GM19372 (cell line): ENCODE measurements at regions not wholly inside any gene's neighbourhood (a gene's known extent, or its start where the extent isn't known, plus 50 kb on each side); places are given as distances from the start of the nearest gene placed in this dataset.
"Not testable (repeated sequence)": the region's sequence is repeated elsewhere in the genome, so short reads cannot be mapped to it uniquely, and the experiment has no call there.

Experiments used
- ATAC-seq: cut with Tn5 transposase; IDR thresholded peaks from one replicate; pipeline ENCODE4 v1.9.1; 2021; ENCODE audit warnings: mild to moderate bottlenecking, low read depth, moderate library complexity; ENCODE audit not compliant: unreplicated experiment

DNA sequence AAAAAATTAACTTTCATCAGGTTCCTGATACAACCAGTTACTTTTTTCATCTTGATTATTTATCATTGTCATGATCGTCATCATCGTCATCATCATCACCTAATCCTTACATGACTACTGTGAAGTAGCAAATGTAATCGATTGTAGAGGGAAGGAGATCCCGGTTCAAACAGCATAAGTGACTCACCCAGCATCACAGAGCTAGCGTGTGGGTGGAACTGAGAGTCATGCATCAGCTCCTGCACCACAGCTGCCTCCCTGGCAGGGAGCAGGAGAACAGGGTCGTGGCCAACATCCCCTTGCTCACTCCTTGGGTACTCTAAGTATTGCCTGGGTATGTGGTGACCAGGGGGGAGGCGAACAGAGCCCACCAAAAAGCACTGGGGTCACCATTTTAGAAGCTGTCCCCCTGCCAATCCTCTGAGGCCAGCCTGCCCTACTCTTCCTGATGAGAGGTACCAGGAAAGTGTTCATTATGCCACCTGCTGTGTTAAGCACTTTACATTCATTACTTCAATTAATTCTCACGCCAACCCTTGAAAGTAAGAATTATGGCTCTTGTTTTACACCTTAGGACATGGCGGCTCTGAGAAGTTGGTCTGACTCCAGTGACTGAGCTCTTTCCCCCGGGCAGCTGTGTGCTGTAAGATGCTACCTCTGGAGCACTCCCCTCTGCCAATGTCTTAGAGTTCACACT, 425.2 kb downstream of the CD83 start:
- no peak for ATAC-seq

DNA sequence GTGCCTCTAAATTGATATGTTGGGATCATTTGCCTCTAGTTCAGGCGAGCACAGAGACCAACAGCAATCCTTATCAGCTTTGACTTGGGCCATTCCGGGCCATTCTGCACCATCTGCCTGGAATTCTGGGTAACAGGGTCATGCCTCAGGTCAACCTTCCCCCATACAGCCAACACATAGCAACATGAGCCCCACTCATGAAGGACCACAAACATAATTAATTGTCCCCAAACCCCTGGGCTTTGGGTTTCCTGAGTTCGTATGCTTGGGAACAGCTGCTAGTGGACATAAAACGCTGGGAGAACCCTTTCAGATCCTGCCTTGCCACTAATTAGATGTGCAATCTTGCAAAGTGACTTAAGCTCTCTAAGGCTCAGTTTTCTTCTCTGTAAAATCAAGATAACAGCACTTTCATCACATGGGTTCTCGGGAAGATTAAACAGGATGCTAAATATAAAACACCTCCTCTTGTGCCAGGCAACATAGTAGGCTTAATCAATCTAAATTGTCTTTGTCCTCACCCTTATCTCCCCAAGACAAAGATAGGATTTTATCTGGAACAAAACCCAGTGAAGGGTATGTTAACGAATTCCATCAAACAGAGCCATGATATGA, 426.5 kb downstream of the CD83 start:
- no peak for ATAC-seq

GRCh38 chr6:14544666-14545065, 427.1 kb downstream of the CD83 start:
- no peak for ATAC-seq

GRCh38 chr6:14545496-14545895, 427.9 kb downstream of the CD83 start:
- ATAC-seq, result no peak

GRCh38 chr6:14546036-14546435, 428.5 kb downstream of the CD83 start:
- ATAC-seq, result no peak

DNA sequence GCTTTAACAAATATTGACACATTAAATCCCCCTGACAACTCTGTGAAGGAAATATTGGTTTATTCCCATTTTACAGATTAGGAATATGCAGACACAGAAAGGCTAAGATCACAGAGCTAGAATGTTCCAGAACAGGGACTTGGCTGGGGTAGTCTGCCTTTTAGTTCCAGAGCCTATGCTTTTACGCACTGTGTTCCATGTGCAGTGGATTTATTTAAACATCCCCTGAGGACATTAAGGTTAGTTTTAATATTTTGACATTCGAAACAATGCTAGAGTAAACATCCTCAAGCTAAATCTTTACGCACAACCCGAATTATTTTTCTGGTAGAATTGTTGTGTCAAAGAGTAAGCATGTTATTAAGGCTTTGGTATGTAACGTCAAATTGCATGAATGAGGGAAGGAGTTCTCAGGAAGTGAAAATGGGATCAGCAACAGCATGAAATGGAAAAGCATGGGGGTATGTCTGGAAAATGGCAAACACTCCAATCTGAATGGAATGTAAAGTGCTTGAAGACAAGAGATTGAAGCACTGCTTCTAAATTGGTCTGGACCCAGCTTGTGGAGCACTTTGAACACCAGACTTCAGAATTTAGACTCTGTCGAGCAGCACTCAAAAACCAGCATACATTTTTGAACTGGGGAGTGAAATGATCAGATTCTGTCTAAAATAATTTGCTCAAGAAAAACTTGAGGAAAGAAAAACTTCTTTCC, 429.9 kb downstream of the CD83 start:
- no peak for ATAC-seq

DNA sequence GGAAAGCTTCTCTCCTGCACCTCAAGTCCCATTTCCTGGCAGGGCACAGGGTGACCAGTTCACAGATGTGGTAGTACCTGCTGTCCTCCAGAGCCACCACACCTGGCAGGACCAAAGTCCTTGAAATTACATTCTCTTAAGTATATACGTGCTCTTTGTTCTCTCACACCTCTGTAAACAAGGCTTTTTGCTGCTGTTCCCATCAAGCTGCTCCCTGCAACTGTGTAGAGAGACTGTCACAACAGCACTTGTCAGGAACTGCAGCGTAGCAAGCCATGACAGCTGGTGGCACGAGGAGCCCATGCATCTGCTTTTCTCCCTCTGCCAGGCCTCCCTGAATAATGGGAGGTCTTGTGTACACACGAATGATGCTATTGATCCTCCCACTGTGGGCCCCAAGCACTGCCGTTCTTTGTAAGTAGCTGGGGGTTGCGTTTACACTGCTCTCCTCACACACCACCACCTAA, 431.8 kb downstream of the CD83 start:
- ATAC-seq, result no peak

DNA sequence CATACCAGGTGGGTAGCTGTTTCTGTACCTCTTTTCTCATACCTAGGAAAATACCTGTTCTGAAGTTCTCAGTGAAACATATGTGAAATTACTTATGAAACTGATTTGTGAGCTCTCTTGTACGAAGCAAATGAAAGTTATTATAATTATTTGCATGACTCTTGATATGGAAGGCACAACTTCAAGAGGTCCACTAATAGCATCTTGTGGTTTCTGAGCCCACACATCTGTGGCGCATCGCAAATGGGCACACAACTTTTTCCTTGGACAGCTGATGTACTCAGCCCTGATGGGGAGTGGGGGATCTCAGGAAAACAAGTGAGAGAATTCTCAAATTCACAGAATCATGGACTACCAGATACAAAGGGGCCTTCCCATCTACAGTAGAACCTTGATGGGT, 432.3 kb downstream of the CD83 start:
- no peak for ATAC-seq

GRCh38 chr6:14550410-14550809, 432.8 kb downstream of the CD83 start:
- ATAC-seq, result no peak

DNA sequence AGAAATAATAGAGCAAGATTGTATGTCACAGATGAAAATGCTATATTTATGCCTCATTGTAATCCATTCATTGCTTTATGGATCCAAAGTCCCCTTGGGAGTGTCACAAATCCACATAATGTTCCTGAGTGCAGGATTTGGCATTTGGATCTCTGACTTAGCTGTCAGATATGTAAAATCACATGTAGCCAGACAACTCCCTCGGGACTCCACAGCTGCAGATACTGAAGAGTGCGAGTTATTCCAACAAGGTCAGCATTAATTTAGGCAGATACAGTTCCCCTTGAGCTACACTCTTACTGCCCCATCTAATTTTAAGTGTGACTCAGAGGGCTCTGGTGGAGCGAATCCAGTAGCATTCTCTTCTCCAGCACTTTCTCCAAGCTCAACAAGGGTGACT, 433.2 kb downstream of the CD83 start:
- no peak for ATAC-seq

DNA sequence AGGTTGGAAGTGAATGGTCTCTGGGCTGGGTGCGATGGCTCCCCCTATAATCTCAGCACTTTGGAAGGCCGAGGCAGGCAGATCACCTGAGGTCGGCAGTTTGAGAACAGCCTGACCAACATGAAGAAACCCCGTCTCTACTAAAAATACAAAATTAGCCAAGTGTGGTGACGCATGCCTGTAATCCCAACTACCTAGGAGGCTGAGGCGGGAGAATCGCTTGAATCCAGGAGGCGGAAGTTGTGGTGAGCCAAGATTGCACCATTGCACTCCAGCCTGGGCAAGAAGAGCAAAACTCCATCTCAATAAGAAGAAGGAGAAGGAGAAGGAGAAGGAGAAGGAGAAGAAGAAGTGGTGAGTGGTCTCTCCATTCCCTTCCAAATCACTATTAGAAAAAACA, 434.0 kb downstream of the CD83 start:
- ATAC-seq, result not testable (repeated sequence)

- no peak for ATAC-seq
Measured at GRCh38 chr6:14552891-14553290, 435.3 kb downstream of the CD83 start.

GRCh38 chr6:14553515-14553914, 435.9 kb downstream of the CD83 start:
- no peak for ATAC-seq

DNA sequence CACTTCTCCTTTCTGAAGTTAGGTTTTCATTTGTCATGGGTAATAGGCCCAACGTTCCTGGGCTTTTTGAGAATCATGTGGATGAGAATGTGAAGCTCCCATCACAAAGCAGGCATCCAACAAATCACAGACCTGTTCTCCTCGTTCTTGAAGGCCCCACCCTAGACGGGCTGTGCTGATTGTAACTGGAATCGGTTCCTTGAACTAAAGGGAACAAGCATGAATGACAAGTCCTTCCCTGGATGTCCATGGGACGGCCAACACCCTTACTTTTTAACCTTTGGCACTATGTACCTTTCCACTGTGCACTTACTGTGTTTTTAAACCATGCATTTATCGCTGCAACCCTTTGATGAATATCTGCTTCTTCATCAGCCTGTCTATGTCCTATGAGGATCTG, 438.2 kb downstream of the CD83 start:
- no peak for ATAC-seq

- ATAC-seq, result no peak
Measured at GRCh38 chr6:14559746-14560536, 442.4 kb downstream of the CD83 start.

- not testable (repeated sequence) for ATAC-seq
Measured at GRCh38 chr6:14561563-14561962, 444.0 kb downstream of the CD83 start.

- no peak for ATAC-seq
Measured at GRCh38 chr6:14567842-14568241, 450.3 kb downstream of the CD83 start.

DNA sequence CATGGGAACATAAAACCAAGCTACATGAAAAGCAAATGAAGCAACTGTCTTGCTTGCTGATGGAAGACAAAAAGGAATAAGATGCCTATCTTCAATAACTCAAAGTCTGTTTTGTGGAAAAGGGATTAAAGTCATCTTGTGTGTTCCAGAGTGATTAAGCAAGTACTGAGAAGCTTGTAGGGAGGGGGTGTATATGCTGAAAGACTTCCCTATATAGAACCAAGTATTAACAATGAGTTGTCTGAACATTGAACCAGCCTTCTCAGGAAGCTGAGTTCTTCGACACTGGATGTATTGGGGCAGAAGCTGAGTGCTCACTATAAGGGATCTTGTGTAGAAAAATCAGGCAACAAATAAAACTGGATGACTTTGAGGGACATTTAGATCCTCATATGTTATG, 451.8 kb downstream of the CD83 start:
- no peak for ATAC-seq

DNA sequence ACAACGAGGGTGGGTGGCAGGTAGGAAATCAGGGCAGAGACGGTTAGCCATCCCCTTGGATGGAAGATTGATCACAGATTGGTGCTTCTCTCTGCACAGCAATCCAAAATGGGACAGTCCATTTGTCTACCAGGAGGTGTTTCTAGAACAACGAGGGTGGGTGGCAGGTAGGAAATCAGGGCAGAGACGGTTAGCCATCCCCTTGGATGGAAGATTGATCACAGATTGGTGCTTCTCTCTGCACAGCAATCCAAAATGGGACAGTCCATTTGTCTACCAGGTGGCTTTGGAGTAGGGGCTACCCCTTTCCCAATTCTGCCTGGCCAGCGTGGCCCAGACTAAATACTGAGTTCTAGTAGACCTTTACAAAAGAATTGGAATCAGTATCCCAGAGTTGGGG, 452.3 kb downstream of the CD83 start:
- not testable (repeated sequence) for ATAC-seq

DNA sequence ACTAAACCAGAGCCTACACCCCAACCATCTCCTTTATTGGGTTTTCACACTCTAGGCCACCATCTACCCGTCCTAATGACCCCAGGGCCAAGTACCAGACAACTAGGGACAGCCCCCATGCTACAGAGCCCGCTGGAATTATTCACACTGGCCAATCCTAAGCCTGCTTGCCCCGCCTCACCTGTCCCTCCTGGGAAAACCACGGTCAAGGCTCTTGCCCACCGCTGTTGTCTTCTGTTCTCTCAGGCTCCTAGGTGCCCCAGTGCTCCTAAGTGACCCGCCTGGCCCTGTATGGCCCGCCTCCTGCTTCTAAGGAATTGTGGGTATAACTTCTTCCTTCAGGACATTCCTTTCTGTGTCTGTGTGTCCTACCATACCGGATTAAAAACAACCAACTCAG, 453.4 kb downstream of the CD83 start:
- no peak for ATAC-seq

DNA sequence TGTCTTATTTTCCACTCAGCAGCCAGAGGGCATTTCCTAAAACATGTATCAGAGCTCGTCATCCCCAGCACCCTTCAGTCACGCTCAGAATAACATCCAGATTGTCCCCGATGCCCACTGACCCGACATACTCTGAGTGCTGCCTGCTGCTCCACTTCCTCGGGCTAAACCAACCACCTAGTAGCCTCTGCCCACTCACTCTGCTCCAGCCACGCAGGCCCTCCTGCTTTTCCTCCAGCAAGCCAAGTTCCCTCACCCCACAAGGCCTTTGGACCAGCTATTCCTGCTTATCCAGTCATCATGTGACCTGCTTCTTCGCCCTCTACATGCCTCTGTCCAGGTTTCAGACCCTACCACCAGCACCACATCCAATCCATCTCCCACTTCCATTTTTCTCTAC, 454.2 kb downstream of the CD83 start:
- no peak for ATAC-seq
